ENCODE measurements at regions not wholly inside any gene's neighbourhood (a gene's known extent, or its start where the extent isn't known, plus 50 kb on each side); places are given as distances from the start of the nearest gene placed in this dataset.

- TF ChIP-seq EZH2 (IDR thresholded peaks at IDR 0.05; ENCODE audit: low read depth, unreplicated experiment) (no peak), CTCF (conservative IDR thresholded peaks at IDR 0.05; ENCODE audit: low read depth in 2 of 2) (no peak), EZH2phosphoT487 (IDR thresholded peaks at IDR 0.05; ENCODE audit: unreplicated experiment) (no peak), POLR2AphosphoS5 (IDR thresholded peaks at IDR 0.05; ENCODE audit: low read depth) (no peak), CREB1 (CRISPR knock-in tag; IDR thresholded peaks at IDR 0.05; ENCODE audit: low read depth) (no peak), JUNB (IDR thresholded peaks at IDR 0.05; ENCODE audit: unreplicated experiment) (no peak), NANOG (IDR thresholded peaks at IDR 0.05; ENCODE audit: borderline replicate concordance) (no peak), REST (IDR thresholded peaks at IDR 0.05; ENCODE audit: unreplicated experiment) (no peak), ZNF462 (CRISPR knock-in tag; IDR thresholded peaks at IDR 0.05) (no peak), ETS1 (IDR thresholded peaks at IDR 0.05) (no peak), STAT1 (IDR thresholded peaks at IDR 0.05; ENCODE audit: unreplicated experiment) (no peak), ZNF331 (CRISPR knock-in tag; IDR thresholded peaks at IDR 0.05; ENCODE audit: low read depth) (no peak), ZNF114 (CRISPR knock-in tag; IDR thresholded peaks at IDR 0.05) (no peak)
Observed at GRCh38 chr10:130492266-130492934, 356.2 kb downstream of the GLRX3 start.

Measured in GM23338 (cell line).